GM21381 (cell line): ENCODE measurements at regions not wholly inside any gene's neighbourhood (a gene's known extent, or its start where the extent isn't known, plus 50 kb on each side); places are given as distances from the start of the nearest gene placed in this dataset.

Source experiments
- ATAC-seq: cut with Tn5 transposase; IDR thresholded peaks from one replicate; pipeline ENCODE4 v1.9.1; 2021; ENCODE audit warnings: mild to moderate bottlenecking, moderate library complexity; ENCODE audit not compliant: unreplicated experiment

- no peak for ATAC-seq
These were observed 899.1 kb downstream of the TMEM182 start for GRCh38 chr2:103660947-103661346.

- no peak for ATAC-seq
These were observed 902.9 kb downstream of the TMEM182 start for GRCh38 chr2:103664690-103665089.

- no peak for ATAC-seq
These were observed 905.6 kb downstream of the TMEM182 start for GRCh38 chr2:103667335-103667884.

- ATAC-seq = no peak
These were observed 907.7 kb downstream of the TMEM182 start for GRCh38 chr2:103669531-103669930.
